ENCODE measurements at regions not wholly inside any gene's neighbourhood (a gene's known extent, or its start where the extent isn't known, plus 50 kb on each side); places are given as distances from the start of the nearest gene placed in this dataset.
A peak's percentile ranks its signal among the peaks of the same experiment; 100 is the strongest.
"Not testable (repeated sequence)": the region's sequence is repeated elsewhere in the genome, so short reads cannot be mapped to it uniquely, and the experiment has no call there.

GRCh38 chr2:90079374-90079773 lies 1387.9 kb downstream of the RPIA start:
- no peak for TF ChIP-seq TOX (CRISPR knock-in tag; IDR thresholded peaks at IDR 0.05; ENCODE audit: borderline replicate concordance)
- TF ChIP-seq CSRNP3 (CRISPR knock-in tag; IDR thresholded peaks at IDR 0.05) = no peak
- no peak for TF ChIP-seq TCF4 (CRISPR knock-in tag; IDR thresholded peaks at IDR 0.05; ENCODE audit: borderline replicate concordance)
- TF ChIP-seq SNAI2 (CRISPR knock-in tag; IDR thresholded peaks at IDR 0.05) = no peak
- TF ChIP-seq ZC3H10 (CRISPR knock-in tag; IDR thresholded peaks at IDR 0.05) = no peak
- TF ChIP-seq RARB (CRISPR knock-in tag; IDR thresholded peaks at IDR 0.05) = no peak
- no peak for ATAC-seq

DNA sequence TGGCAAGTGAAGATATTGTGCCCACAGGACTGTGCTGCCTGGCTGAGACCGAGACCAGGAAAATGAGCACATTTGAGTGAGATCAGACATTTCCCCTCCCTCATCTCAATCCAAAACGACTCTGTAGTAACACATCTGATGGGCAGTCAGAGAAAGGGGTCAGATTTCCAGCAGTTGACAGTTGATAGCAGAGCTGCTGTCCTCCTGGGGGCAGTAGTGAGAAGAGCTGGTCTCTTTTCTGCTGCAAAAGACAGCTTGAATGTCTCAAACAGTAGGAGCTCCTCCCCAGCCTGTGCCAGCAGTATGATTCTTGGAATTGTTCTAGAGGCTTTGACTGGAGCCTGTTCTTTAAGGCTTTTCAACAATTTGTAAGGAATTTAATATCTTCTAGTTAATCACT lies 1396.3 kb downstream of the RPIA start:
- peak; percentile 84 for ATAC-seq

DNA sequence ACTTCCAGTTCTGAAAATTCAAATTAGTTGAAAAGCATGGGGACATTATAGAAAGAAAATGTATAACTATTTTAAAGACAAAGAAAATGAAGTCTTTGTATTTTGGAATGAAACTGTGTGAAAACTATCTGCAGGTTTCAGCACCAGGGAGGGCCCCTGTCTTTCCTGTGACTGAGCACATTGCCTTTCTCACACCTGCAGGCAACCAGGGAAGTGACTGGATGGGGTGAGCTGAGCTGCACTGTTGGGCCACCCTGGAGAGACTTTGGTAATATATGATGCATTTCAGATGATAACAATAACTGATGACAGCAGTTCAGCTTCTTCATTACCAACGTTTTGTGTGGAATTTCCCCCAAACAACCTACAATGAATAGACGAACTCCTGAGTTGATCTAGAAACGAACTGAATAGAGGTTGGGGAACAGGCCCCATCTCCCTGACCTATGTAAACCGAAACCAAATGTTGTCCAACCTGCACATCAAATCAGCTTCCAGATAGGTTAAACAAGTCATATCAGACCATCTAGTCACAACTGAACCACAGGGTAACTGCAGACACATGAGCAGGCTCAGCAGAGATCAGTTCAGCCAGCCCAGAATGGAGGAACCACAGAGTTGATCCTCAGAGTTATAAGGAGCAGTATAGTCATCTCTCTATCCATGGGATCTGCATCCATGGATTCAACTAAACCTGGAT lies 1402.2 kb downstream of the RPIA start:
- ATAC-seq = not testable (repeated sequence)

DNA sequence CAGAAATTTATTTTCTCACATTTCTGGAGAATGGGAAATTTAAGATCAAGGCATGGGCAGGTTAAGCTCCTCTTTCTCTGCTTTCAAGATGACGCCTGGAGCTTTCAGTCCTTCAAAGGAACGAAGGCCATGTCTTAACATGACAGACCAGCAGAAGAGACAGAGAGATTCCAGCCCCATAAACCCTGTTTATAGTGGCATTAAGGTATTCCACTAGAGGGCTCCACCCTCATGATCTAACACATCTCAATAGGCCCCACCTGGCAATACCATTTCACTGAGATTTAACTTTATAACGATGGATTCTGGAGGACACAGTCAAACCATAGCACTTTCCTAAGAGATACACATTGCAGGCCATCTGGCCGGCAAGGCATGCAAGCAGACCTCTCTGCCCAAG lies 1406.1 kb downstream of the RPIA start:
- peak; percentile 35; the same call in 1 of the 3 replicates for ATAC-seq

DNA sequence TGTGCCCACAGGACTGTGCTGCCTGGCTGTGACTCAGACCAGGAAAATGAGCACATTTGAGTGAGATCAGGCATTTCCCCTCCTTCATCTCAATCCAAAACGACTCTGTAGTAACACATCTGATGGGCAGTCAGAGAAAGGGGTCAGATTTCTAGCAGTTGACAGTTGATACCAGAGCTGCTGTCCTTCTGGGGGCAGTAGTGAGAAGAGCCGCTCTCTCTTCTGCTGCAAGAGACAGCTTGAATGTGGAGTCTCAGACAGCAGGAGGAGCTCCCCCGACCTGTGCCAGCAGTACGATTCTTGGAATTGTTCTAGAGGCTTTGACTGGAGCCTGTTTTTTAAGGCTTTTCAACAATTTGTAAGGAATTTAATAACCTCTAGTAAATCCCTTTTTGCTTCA lies 1413.7 kb downstream of the RPIA start:
- peak; percentile 85 for ATAC-seq

GRCh38 chr2:90123409-90123808 lies 1431.9 kb downstream of the RPIA start:
- not testable (repeated sequence) for ATAC-seq

- ATAC-seq = not testable (repeated sequence)
Observed at GRCh38 chr2:90139046-90139445, 1447.6 kb downstream of the RPIA start.

GRCh38 chr2:90141558-90141957 lies 1450.1 kb downstream of the RPIA start:
- ATAC-seq = not testable (repeated sequence)

GRCh38 chr2:90151805-90152204 lies 1460.3 kb downstream of the RPIA start:
- not testable (repeated sequence) for ATAC-seq

GRCh38 chr2:90170978-90171377 lies 1479.5 kb downstream of the RPIA start:
- not testable (repeated sequence) for ATAC-seq

DNA sequence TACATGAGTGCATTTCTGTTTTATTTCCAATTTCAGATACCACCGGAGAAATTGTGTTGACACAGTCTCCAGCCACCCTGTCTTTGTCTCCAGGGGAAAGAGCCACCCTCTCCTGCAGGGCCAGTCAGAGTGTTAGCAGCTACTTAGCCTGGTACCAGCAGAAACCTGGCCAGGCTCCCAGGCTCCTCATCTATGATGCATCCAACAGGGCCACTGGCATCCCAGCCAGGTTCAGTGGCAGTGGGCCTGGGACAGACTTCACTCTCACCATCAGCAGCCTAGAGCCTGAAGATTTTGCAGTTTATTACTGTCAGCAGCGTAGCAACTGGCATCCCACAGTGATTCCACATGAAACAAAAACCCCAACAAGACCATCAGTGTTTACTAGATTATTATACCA lies 1481.6 kb downstream of the RPIA start:
- ATAC-seq = not testable (repeated sequence)

DNA sequence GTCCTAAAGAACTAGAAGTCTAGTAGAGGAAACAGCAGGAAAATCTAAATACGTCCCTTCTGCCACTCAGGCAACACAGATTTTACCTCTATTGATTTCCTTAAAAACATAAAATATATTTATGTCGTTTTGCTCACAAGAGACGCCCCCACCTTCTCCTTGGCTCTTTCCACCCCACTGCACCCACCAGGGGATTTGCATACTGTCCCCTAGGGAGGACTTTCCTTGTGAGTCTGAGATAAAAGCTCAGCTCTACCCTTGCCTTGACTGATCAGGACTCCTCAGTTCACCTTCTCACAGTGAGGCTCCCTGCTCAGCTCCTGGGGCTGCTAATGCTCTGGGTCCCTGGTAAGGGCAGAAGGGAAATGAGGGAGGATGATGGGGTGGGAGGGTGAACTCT lies 1488.1 kb downstream of the RPIA start:
- ATAC-seq = not testable (repeated sequence)

DNA sequence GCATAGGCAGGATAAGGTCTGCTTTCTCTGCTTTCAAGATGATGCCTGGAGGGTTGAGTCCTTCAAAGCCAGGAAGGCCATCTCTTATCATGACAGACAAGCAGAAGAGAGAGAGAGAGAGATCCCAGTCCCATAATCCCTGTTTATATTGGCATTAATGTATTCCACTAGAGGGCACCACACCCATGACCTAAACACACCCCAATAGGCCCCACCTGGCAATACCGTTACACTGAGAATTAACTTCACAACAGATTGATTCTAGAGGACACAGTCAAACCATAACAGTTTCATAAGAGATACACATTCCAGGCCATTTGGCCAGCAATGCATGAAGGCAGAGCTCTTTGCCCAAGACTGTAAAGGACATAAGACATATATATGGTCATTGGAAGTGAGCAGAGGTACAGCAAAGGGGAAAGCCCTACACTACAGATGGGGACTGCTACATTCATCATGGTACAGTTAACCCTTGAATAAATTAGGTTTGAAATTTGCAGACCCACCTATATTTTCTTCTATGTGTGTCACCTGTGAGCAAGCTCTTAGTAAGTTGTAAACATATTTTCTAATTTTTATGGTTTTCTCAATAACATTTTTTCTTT lies 1516.1 kb downstream of the RPIA start:
- peak; percentile 80 for ATAC-seq
- no peak for TF ChIP-seq ZNF565 (CRISPR knock-in tag; conservative IDR thresholded peaks at IDR 0.05; ENCODE audit: low read depth)
- no peak for TF ChIP-seq ZFP3 (CRISPR knock-in tag; IDR thresholded peaks at IDR 0.05)
- TF ChIP-seq SNAI2 (CRISPR knock-in tag; IDR thresholded peaks at IDR 0.05) = no peak
- TF ChIP-seq TOX (CRISPR knock-in tag; IDR thresholded peaks at IDR 0.05; ENCODE audit: borderline replicate concordance) = no peak
- TF ChIP-seq OSR1 (CRISPR knock-in tag; IDR thresholded peaks at IDR 0.05) = no peak
- TF ChIP-seq ZC3H10 (CRISPR knock-in tag; IDR thresholded peaks at IDR 0.05) = no peak
- no peak for TF ChIP-seq GLIS3 (CRISPR knock-in tag; IDR thresholded peaks at IDR 0.05)
- no peak for TF ChIP-seq CSDC2 (CRISPR knock-in tag; IDR thresholded peaks at IDR 0.05)
- TF ChIP-seq, protein P1, sequence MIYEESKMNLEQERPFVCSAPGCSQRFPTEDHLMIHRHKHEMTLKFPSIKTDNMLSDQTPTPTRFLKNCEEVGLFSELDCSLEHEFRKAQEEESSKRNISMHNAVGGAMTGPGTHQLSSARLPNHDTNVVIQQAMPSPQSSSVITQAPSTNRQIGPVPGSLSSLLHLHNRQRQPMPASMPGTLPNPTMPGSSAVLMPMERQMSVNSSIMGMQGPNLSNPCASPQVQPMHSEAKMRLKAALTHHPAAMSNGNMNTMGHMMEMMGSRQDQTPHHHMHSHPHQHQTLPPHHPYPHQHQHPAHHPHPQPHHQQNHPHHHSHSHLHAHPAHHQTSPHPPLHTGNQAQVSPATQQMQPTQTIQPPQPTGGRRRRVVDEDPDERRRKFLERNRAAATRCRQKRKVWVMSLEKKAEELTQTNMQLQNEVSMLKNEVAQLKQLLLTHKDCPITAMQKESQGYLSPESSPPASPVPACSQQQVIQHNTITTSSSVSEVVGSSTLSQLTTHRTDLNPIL (CRISPR knock-in tag; IDR thresholded peaks at IDR 0.05; ENCODE audit: low read depth) = no peak
- no peak for TF ChIP-seq TCF4 (CRISPR knock-in tag; IDR thresholded peaks at IDR 0.05; ENCODE audit: borderline replicate concordance)
- TF ChIP-seq BACH2 (CRISPR knock-in tag; IDR thresholded peaks at IDR 0.05; ENCODE audit: borderline replicate concordance) = no peak
- no peak for TF ChIP-seq ZFP30 (CRISPR knock-in tag; IDR thresholded peaks at IDR 0.05)
- TF ChIP-seq POU6F1 (CRISPR knock-in tag; IDR thresholded peaks at IDR 0.05; ENCODE audit: borderline replicate concordance, low read depth) = no peak
- TF ChIP-seq PPARA (CRISPR knock-in tag; IDR thresholded peaks at IDR 0.05; ENCODE audit: borderline replicate concordance) = no peak
- no peak for TF ChIP-seq ZNF70 (CRISPR knock-in tag; IDR thresholded peaks at IDR 0.05)
